AG09309 (cell line): ENCODE measurements at regions not wholly inside any gene's neighbourhood (a gene's known extent, or its start where the extent isn't known, plus 50 kb on each side); places are given as distances from the start of the nearest gene placed in this dataset.

Source experiments
- DNase-seq: peaks from one replicate; pipeline ENCODE4 v3.0.0-alpha.2; 2010; ENCODE audit warnings: low read depth
- H3K4me3 ChIP-seq: 2 replicates; pipeline ENCODE4 v1.5.1; 2011; ENCODE audit warnings: mild to moderate bottlenecking, low read depth, low read length, moderate library complexity; ENCODE audit not compliant: control insufficient read depth
- TF ChIP-seq, protein P1 (sequence below): IDR thresholded peaks from 2 replicates; pipeline ENCODE4 v1.5.1; 2011; ENCODE audit warnings: mild to moderate bottlenecking, low read depth, low read length, inconsistent platforms; ENCODE audit not compliant: insufficient read depth, control insufficient read depth; ENCODE audit errors: missing control alignments

DNA sequence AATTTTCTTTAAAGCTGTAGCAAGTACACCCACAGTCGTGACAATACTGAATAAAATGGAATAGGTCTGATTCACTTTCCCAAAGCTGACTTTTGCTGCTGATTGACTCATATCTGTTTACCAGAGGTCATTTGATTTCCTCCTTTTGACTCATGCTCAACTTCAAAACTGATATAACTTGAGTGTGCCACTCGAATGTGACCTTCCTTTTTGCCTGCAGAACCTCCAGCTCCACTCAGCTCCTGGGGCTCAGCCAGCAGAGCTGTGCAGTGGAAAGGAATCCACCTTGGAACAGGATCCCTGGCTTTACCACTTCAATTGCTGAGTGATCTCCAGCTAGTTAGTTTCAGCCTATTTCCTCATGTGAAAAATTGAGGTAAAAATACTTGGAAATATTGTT, 84.1 kb downstream of the FEM1C start:
- no peak overlapping the region for H3K4me3 ChIP-seq
- DNase-seq = no peak
- TF ChIP-seq, protein P1, sequence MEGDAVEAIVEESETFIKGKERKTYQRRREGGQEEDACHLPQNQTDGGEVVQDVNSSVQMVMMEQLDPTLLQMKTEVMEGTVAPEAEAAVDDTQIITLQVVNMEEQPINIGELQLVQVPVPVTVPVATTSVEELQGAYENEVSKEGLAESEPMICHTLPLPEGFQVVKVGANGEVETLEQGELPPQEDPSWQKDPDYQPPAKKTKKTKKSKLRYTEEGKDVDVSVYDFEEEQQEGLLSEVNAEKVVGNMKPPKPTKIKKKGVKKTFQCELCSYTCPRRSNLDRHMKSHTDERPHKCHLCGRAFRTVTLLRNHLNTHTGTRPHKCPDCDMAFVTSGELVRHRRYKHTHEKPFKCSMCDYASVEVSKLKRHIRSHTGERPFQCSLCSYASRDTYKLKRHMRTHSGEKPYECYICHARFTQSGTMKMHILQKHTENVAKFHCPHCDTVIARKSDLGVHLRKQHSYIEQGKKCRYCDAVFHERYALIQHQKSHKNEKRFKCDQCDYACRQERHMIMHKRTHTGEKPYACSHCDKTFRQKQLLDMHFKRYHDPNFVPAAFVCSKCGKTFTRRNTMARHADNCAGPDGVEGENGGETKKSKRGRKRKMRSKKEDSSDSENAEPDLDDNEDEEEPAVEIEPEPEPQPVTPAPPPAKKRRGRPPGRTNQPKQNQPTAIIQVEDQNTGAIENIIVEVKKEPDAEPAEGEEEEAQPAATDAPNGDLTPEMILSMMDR = no peak

- no peak for DNase-seq
- TF ChIP-seq, protein P1 = no peak
- no peak overlapping the region for H3K4me3 ChIP-seq
Measured at GRCh38 chr5:115459855-115460341, 84.7 kb downstream of the FEM1C start.

- H3K4me3 ChIP-seq = no peak overlapping the region
- DNase-seq = no peak
- TF ChIP-seq, protein P1 = no peak
Measured at GRCh38 chr5:115458416-115458815, 86.2 kb downstream of the FEM1C start.

DNA sequence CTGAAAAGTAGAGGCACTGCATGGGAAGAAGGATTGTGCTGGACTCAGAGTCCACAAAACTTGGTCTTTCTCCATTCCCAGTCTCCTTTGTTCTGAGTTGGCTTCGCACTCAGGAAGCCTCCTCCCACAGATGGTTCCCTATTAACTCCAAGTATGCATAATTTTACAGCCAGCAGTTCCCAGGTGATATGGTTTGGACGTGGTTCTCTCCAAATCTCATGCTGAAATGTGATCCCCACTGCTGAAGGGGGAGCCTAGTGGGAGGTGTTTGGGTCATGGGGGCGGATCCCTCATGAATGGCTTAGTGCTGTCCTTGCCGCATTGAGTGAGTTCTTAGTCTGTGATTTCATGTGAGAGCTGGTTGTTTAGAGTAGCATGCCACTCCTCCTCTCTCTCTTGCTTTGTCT, 86.6 kb downstream of the FEM1C start:
- no peak for DNase-seq
- TF ChIP-seq, protein P1 = no peak
- no peak overlapping the region for H3K4me3 ChIP-seq

GRCh38 chr5:115457571-115457970, 87.0 kb downstream of the FEM1C start:
- no peak overlapping the region for H3K4me3 ChIP-seq
- TF ChIP-seq, protein P1 = no peak
- DNase-seq = no peak

DNA sequence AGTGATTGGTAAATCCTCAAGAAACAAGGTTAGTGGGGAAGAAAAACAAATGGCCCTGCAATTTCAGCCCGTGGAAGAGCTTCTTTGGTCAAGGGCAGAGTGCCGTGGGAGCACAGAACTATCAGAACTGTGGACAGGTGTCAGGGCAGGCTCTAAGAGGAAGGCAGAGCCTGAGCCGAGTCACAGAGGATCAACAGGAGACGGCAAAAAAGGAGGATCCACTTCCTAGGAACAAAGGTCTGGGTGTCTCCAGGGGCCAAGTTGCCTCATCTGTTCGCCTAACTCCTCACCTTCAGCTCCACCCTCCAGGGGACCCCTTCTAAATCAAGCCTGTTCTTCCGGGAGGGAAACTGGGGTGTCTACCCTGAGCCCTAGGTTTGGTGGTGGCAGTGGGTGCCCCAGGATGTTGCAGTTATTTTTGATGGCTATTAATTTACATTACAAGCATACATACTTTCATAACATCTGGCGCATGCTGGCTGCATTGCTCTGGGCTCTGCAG, 88.0 kb downstream of the FEM1C start:
- H3K4me3 ChIP-seq = no peak overlapping the region
- no peak for DNase-seq
- TF ChIP-seq, protein P1 = no peak

DNA sequence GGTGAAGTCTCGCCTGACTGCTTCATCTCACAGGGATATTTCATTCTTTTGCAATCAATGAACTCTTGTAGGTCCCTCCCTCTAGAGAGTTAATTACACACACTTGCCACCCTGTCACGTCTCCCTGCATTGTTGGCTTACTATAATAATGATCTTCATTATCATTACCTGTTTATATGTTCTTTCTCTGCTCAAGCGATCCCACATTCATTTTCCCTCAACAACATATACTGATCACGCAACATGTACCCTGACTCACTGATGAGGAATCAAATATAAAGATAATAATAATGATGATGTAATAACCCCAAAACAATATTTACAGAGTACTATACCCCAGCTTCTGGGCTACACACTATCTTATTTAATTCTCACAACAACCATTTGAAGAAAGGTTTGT, 88.5 kb downstream of the FEM1C start:
- TF ChIP-seq, protein P1 = no peak
- no peak overlapping the region for H3K4me3 ChIP-seq
- no peak for DNase-seq
